Ecto neural progenitor cell (in vitro differentiated cells): ENCODE measurements at regions not wholly inside any gene's neighbourhood (a gene's known extent, or its start where the extent isn't known, plus 50 kb on each side); places are given as distances from the start of the nearest gene placed in this dataset.
"Not testable (repeated sequence)": the region's sequence is repeated elsewhere in the genome, so short reads cannot be mapped to it uniquely, and the experiment has no call there.

Experiments used
- DNase-seq: peaks from one replicate; pipeline ENCODE4 v3.0.0-alpha.2; 2018; ENCODE audit warnings: low spot score

DNA sequence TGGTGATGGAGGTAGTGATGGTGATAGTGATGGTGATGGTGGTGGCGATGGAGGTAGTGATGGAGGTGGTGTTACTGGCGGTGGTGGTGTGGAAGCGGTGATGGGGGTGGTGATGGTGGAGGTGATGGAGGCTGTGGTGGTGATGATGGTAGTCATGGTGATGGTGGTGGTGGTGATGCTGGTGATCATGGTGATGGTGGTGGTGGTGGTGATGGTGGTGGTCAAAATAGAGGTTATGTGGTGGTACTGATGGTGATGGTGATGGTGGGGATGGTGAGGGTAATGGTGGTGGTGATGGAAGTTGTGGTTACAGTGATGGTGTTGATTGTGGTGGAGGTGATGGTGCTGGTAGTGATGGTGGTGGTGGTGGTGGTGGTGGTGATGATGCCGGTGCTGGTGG is 199.2 kb downstream of the IGLL1 start:
- no peak for DNase-seq

DNA sequence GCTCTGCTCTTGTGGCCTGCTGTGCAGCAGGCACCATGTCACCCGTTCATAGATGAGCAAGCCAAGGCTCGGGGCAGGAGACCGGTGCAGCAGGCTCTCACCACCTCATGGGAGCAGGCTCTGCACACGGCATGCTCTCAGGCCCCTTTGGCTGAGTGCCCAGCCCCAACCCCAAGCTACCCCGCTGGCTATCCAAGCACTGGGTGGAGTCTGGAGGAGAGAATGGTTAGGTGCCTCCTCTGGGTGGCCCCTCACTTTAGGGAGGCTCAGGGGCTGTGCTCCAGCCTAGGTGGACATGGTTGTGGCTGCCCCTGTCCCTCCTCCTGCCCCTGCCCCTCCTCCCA is 199.9 kb downstream of the IGLL1 start:
- no peak for DNase-seq

DNA sequence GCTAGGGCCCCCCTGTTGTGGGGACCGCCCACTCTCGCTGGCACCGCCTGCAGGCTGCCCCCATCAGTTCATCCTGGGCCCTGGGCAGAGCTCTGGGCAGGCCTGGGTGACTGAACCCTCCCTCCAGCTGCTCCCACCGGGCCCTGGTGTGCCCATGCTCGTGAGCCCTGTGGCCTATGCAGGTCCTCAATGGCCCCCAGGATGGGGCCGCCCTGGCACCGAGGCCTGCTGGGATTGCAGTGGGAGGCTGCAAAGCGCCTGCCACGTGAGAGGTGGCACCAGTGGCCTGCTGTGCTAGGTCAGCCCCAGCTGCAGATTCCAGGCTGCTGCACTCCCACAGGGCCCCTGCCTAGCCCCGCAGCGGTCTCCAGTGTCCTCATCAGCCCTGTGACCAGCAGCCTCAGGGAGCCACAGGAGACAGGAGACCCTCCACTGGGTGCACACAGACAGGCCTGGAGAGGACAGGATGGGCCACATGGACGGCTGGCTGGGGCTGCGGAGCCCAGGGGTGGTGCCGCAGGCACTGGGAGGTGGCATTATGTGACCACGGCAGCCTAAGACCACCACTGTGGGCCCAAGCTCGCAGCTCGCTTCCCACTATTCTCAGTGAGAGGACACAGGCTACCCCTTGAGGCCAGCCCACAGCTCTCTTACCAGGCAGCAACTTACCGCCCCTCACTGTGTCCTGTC is 199.4 kb downstream of the BCR start:
- DNase-seq: not testable (repeated sequence)

DNA sequence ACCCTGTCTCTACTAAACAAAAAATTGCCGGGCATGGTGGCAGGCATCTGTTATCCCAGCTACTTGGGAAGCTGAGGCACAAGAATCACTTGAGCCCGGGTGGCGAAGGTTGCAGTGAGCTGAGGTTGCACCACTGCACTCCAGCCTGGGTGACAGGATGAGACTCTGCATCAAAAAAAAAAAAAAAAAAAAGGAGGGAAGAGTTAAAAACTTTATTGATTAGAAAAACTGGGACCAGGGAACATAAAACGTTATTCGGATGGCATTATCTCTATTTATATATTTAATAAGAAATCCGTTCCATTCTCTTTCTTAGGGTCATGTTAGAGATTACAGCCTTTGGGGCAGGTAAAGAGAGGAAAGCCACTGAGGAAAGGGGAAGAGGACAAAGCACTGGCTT is 197.5 kb downstream of the BCR start:
- DNase-seq: no peak

- no peak for DNase-seq
Observed at GRCh38 chr22:23376256-23376655, 195.9 kb downstream of the BCR start.

GRCh38 chr22:23375031-23375827 is 194.9 kb downstream of the BCR start:
- DNase-seq: no peak

- no peak for DNase-seq
Observed at GRCh38 chr22:23373601-23374000, 193.3 kb downstream of the BCR start.

- peak; percentile 15 for DNase-seq
Observed at GRCh38 chr22:23370251-23370650, 189.9 kb downstream of the BCR start.

- DNase-seq: peak; percentile 22
Observed at GRCh38 chr22:23369054-23369685, 188.9 kb downstream of the BCR start.
